HG03108 (cell line): ENCODE measurements at regions not wholly inside any gene's neighbourhood (a gene's known extent, or its start where the extent isn't known, plus 50 kb on each side); places are given as distances from the start of the nearest gene placed in this dataset.

Experiments
- ATAC-seq: cut with Tn5 transposase; IDR thresholded peaks from one replicate; pipeline ENCODE4 v1.9.1; 2021; ENCODE audit warnings: moderate library complexity; ENCODE audit not compliant: unreplicated experiment

- no peak for ATAC-seq
Measured at GRCh38 chr6:163663575-163663974, 249.1 kb downstream of the QKI start.

- no peak for ATAC-seq
Measured at GRCh38 chr6:163662604-163663225, 248.2 kb downstream of the QKI start.

- ATAC-seq: peak; percentile 89
Measured at GRCh38 chr6:163661272-163661671, 246.8 kb downstream of the QKI start.

- no peak for ATAC-seq
Measured at GRCh38 chr6:163659803-163660202, 245.3 kb downstream of the QKI start.

GRCh38 chr6:163655217-163656121 lies 241.0 kb downstream of the QKI start:
- ATAC-seq: no peak

- ATAC-seq: no peak
Measured at GRCh38 chr6:163651915-163652668, 237.6 kb downstream of the QKI start.

- no peak for ATAC-seq
Measured at GRCh38 chr6:163651426-163651825, 236.9 kb downstream of the QKI start.

GRCh38 chr6:163648868-163649267 lies 234.3 kb downstream of the QKI start:
- ATAC-seq: no peak

- no peak for ATAC-seq
Measured at GRCh38 chr6:163647624-163648023, 233.1 kb downstream of the QKI start.

GRCh38 chr6:163646866-163647265 lies 232.3 kb downstream of the QKI start:
- ATAC-seq: no peak

- ATAC-seq: no peak
Measured at GRCh38 chr6:163646133-163646532, 231.6 kb downstream of the QKI start.

GRCh38 chr6:163645560-163645959 lies 231.0 kb downstream of the QKI start:
- ATAC-seq: no peak

GRCh38 chr6:163643866-163644265 lies 229.3 kb downstream of the QKI start:
- ATAC-seq: no peak

- ATAC-seq: no peak
Measured at GRCh38 chr6:163641706-163642105, 227.2 kb downstream of the QKI start.

- ATAC-seq: no peak
Measured at GRCh38 chr6:163640641-163641040, 226.1 kb downstream of the QKI start.

GRCh38 chr6:163637524-163637923 lies 223.0 kb downstream of the QKI start:
- peak; percentile 63 for ATAC-seq

- no peak for ATAC-seq
Measured at GRCh38 chr6:163635731-163636364, 221.3 kb downstream of the QKI start.

- ATAC-seq: no peak
Measured at GRCh38 chr6:163635315-163635714, 220.8 kb downstream of the QKI start.

- no peak for ATAC-seq
Measured at GRCh38 chr6:163634211-163635171, 220.0 kb downstream of the QKI start.

GRCh38 chr6:163630991-163631390 lies 216.5 kb downstream of the QKI start:
- ATAC-seq: no peak
